Mesendoderm (in vitro differentiated cells): ENCODE measurements at regions not wholly inside any gene's neighbourhood (a gene's known extent, or its start where the extent isn't known, plus 50 kb on each side); places are given as distances from the start of the nearest gene placed in this dataset.

ENCODE experiments used
- DNase-seq: peaks from one replicate; pipeline ENCODE4 v3.0.0; 2013
- H2AK5ac ChIP-seq: 2 replicates; pipeline ENCODE4 v1.6.1; 2013; ENCODE audit warnings: low read length, inconsistent platforms
- H2BK120ac ChIP-seq: 2 replicates; pipeline ENCODE4 v1.6.1; 2013; ENCODE audit warnings: low read depth, mild to moderate bottlenecking, low read length, moderate library complexity, mixed read lengths
- H2BK15ac ChIP-seq: replicated peaks from 2 replicates; pipeline ENCODE4 v1.6.1; 2013; ENCODE audit warnings: low read depth, mild to moderate bottlenecking, moderate library complexity
- H2BK5ac ChIP-seq: 2 replicates; pipeline ENCODE4 v1.6.1; 2013; ENCODE audit warnings: low read length, inconsistent platforms
- H3K18ac ChIP-seq: 2 replicates; pipeline ENCODE4 v1.6.1; 2013; ENCODE audit warnings: mild to moderate bottlenecking, low read length, mixed read lengths
- H3K23ac ChIP-seq: one replicate; pipeline ENCODE4 v1.6.1; 2013; ENCODE audit warnings: low read length
- H3K27ac ChIP-seq: 2 replicates; pipeline ENCODE4 v1.5.1; 2013; ENCODE audit warnings: low read depth, mild to moderate bottlenecking, inconsistent platforms, low read length, moderate library complexity
- H3K27me3 ChIP-seq: 2 replicates; pipeline ENCODE4 v1.6.1; 2013; ENCODE audit warnings: low read length, control low read depth, mild to moderate bottlenecking, inconsistent platforms; ENCODE audit not compliant: insufficient read depth, poor library complexity
- H3K36me3 ChIP-seq: 2 replicates; pipeline ENCODE4 v1.6.1; 2013; ENCODE audit warnings: low read length, inconsistent platforms; ENCODE audit not compliant: control insufficient read depth, insufficient read depth
- H3K4ac ChIP-seq: one replicate; pipeline ENCODE4 v1.6.1; 2013; ENCODE audit warnings: low read depth, mild to moderate bottlenecking, low read length, moderate library complexity
- H3K4me1 ChIP-seq: 2 replicates; pipeline ENCODE4 v1.6.1; 2013; ENCODE audit warnings: low read depth, low read length, inconsistent platforms; ENCODE audit not compliant: control insufficient read depth
- H3K4me2 ChIP-seq: 2 replicates; pipeline ENCODE4 v1.6.1; 2013; ENCODE audit warnings: low read length
- H3K4me3 ChIP-seq: 2 replicates; pipeline ENCODE4 v1.5.1; 2013; ENCODE audit warnings: mild to moderate bottlenecking, low read length
- H3K56ac ChIP-seq: one replicate; pipeline ENCODE4 v1.6.1; 2013; ENCODE audit warnings: low read length
- H3K79me1 ChIP-seq: 2 replicates; pipeline ENCODE4 v1.6.1; 2013; ENCODE audit warnings: low read length, inconsistent platforms
- H3K79me2 ChIP-seq: 2 replicates; pipeline ENCODE4 v1.6.1; 2013; ENCODE audit warnings: mild to moderate bottlenecking, low read length; ENCODE audit not compliant: control insufficient read depth, insufficient read depth
- H3K9ac ChIP-seq: 2 replicates; pipeline ENCODE4 v1.6.1; 2013; ENCODE audit warnings: low read length, inconsistent platforms
- H4K5ac ChIP-seq: one replicate; pipeline ENCODE4 v1.6.1; 2013; ENCODE audit warnings: low read length
- H4K8ac ChIP-seq: one replicate; pipeline ENCODE4 v1.6.1; 2013; ENCODE audit warnings: low read depth, mild to moderate bottlenecking, control low read depth, low read length, moderate library complexity
- WGBS: extraction: QIAGEN DNeasy Blood & Tissue Kit; methylation state at CpG from one replicate; pipeline ENCODE4 v1.1.7; 2013; ENCODE audit warnings: low lambda C conversion rate, missing lambda C conversion rate; ENCODE audit not compliant: insufficient coverage; ENCODE audit errors: extremely low coverage; 5-methylcytosine and 5-hydroxymethylcytosine counted together

GRCh38 chr12:19959353-19959752 lies 409.0 kb upstream of the PDE3A start:
- no peak overlapping the region for H4K5ac ChIP-seq
- H2AK5ac ChIP-seq = no peak overlapping the region
- no peak overlapping the region for H2BK5ac ChIP-seq
- no peak overlapping the region for H3K9ac ChIP-seq
- no peak overlapping the region for H3K56ac ChIP-seq
- no CpG with 5 or more reads among the region's 1 CpG for WGBS
- no peak overlapping the region for H4K8ac ChIP-seq
- DNase-seq = no peak
- no peak overlapping the region for H3K4me3 ChIP-seq
- no peak overlapping the region for H3K4ac ChIP-seq
- H2BK15ac ChIP-seq = no peak overlapping the region
- no peak overlapping the region for H3K27ac ChIP-seq
- H3K4me1 ChIP-seq = no peaks in the 10 kb centered on the region
- no peaks in the 10 kb centered on the region for H3K79me1 ChIP-seq
- no peaks in the 10 kb centered on the region for H3K27me3 ChIP-seq
- no peak overlapping the region for H3K18ac ChIP-seq
- no peak overlapping the region for H3K23ac ChIP-seq
- no peaks in the 10 kb centered on the region for H3K36me3 ChIP-seq
- H2BK120ac ChIP-seq = no peak overlapping the region
- H3K79me2 ChIP-seq = no peaks in the 10 kb centered on the region
- H3K4me2 ChIP-seq = no peak overlapping the region

DNA sequence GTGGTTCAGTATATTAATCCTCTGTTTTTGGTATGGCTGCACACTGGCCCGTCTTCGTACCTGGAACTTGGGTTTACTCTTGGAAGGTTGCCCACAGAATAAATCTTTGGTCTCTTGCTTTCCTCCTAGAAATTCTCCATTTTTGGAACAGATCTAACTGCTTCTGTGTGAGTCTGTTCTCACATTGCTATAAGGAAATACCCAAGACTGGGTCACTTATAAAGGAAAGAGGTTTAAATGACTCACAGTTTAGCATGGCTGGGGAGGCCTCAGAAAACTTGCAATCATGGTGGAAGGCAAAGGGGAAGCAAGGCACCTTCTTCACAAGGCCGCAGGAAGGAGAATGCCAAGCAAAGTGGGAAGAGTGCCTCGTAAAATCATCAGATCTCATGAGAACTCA lies 407.8 kb upstream of the PDE3A start:
- Histone ChIP-seq H2BK120ac (no peak overlapping the region), H3K27me3 (no peaks in the 10 kb centered on the region), H3K4me2 (no peak overlapping the region), H3K79me1 (no peaks in the 10 kb centered on the region), H3K4ac (no peak overlapping the region), H4K5ac (no peak overlapping the region), H3K79me2 (no peaks in the 10 kb centered on the region), H2BK15ac (no peak overlapping the region), H3K27ac (no peak overlapping the region), H3K56ac (no peak overlapping the region), H2AK5ac (no peak overlapping the region), H2BK5ac (no peak overlapping the region), H3K23ac (no peak overlapping the region), H3K18ac (no peak overlapping the region), H4K8ac (no peak overlapping the region), H3K4me1 (no peaks in the 10 kb centered on the region), H3K36me3 (no peaks in the 10 kb centered on the region), H3K9ac (no peak overlapping the region), H3K4me3 (no peak overlapping the region)
- WGBS = no CpG with 5 or more reads among the region's 4 CpGs
- DNase-seq = no peak

GRCh38 chr12:19962192-19962591 lies 406.1 kb upstream of the PDE3A start:
- H3K36me3 ChIP-seq = no peaks in the 10 kb centered on the region
- H3K4me3 ChIP-seq = no peak overlapping the region
- DNase-seq = no peak
- peak overlapping the region; percentile 6 for H3K23ac ChIP-seq
- H3K4me1 ChIP-seq = no peaks in the 10 kb centered on the region
- H3K56ac ChIP-seq = no peak overlapping the region
- no CpG with 5 or more reads among the region's 5 CpGs for WGBS
- no peak overlapping the region for H3K9ac ChIP-seq
- H2BK5ac ChIP-seq = no peak overlapping the region
- H3K4ac ChIP-seq = no peak overlapping the region
- no peak overlapping the region for H2AK5ac ChIP-seq
- H3K27ac ChIP-seq = no peak overlapping the region
- H3K4me2 ChIP-seq = no peak overlapping the region
- no peak overlapping the region for H2BK120ac ChIP-seq
- H3K27me3 ChIP-seq = no peaks in the 10 kb centered on the region
- no peak overlapping the region for H4K8ac ChIP-seq
- no peaks in the 10 kb centered on the region for H3K79me1 ChIP-seq
- no peak overlapping the region for H4K5ac ChIP-seq
- H3K79me2 ChIP-seq = no peaks in the 10 kb centered on the region
- no peak overlapping the region for H2BK15ac ChIP-seq
- no peak overlapping the region for H3K18ac ChIP-seq

DNA sequence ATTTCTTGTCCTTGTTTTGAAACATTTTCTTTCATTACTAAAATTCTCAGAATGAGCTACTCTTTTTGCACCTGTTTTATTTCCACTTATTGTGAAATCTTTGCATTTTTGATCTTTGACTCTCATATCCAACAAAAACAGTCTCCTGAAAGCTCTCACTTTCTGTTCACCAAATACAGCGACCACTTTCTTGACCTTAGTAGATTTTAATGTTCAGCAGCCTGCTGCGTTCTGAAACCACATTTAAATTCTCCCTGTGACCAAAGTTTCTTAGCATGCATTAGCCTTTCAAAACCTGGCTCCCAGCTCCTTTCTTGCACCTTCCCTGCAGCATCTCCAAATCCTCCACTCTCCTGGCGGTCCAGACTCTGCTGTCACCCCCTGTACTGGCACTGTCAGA lies 404.4 kb upstream of the PDE3A start:
- H3K79me2 ChIP-seq = no peaks in the 10 kb centered on the region
- no peak overlapping the region for H3K23ac ChIP-seq
- DNase-seq = no peak
- no peak overlapping the region for H2BK120ac ChIP-seq
- no peak overlapping the region for H3K9ac ChIP-seq
- WGBS = no CpG with 5 or more reads among the region's 3 CpGs
- H3K18ac ChIP-seq = no peak overlapping the region
- H3K4me2 ChIP-seq = no peak overlapping the region
- H3K79me1 ChIP-seq = no peaks in the 10 kb centered on the region
- no peak overlapping the region for H3K4ac ChIP-seq
- no peak overlapping the region for H2AK5ac ChIP-seq
- no peak overlapping the region for H3K4me3 ChIP-seq
- no peak overlapping the region for H4K8ac ChIP-seq
- no peak overlapping the region for H3K56ac ChIP-seq
- no peak overlapping the region for H2BK5ac ChIP-seq
- no peaks in the 10 kb centered on the region for H3K27me3 ChIP-seq
- H3K36me3 ChIP-seq = no peaks in the 10 kb centered on the region
- no peak overlapping the region for H4K5ac ChIP-seq
- H3K27ac ChIP-seq = no peak overlapping the region
- no peak overlapping the region for H2BK15ac ChIP-seq
- H3K4me1 ChIP-seq = no peaks in the 10 kb centered on the region

GRCh38 chr12:19964549-19964948 lies 403.8 kb upstream of the PDE3A start:
- H3K27ac ChIP-seq = no peak overlapping the region
- H3K18ac ChIP-seq = no peak overlapping the region
- H3K36me3 ChIP-seq = no peaks in the 10 kb centered on the region
- H3K23ac ChIP-seq = no peak overlapping the region
- no peak overlapping the region for H2BK5ac ChIP-seq
- no peak overlapping the region for H4K5ac ChIP-seq
- no peaks in the 10 kb centered on the region for H3K4me1 ChIP-seq
- WGBS = no CpG with 5 or more reads among the region's 3 CpGs
- no peak overlapping the region for H2AK5ac ChIP-seq
- no peak overlapping the region for H4K8ac ChIP-seq
- DNase-seq = no peak
- H2BK120ac ChIP-seq = no peak overlapping the region
- H3K9ac ChIP-seq = no peak overlapping the region
- no peak overlapping the region for H3K4me3 ChIP-seq
- no peaks in the 10 kb centered on the region for H3K79me2 ChIP-seq
- H3K27me3 ChIP-seq = no peaks in the 10 kb centered on the region
- no peak overlapping the region for H2BK15ac ChIP-seq
- no peak overlapping the region for H3K4me2 ChIP-seq
- no peak overlapping the region for H3K56ac ChIP-seq
- H3K4ac ChIP-seq = no peak overlapping the region
- no peaks in the 10 kb centered on the region for H3K79me1 ChIP-seq

GRCh38 chr12:19965196-19966038 lies 402.9 kb upstream of the PDE3A start:
- no peak overlapping the region for H3K4ac ChIP-seq
- no peak overlapping the region for H4K5ac ChIP-seq
- H3K4me3 ChIP-seq = no peak overlapping the region
- no peak overlapping the region for H3K9ac ChIP-seq
- no peak overlapping the region for H2AK5ac ChIP-seq
- H3K36me3 ChIP-seq = no peaks in the 10 kb centered on the region
- no peaks in the 10 kb centered on the region for H3K79me1 ChIP-seq
- no peak overlapping the region for H2BK5ac ChIP-seq
- no peak overlapping the region for H3K18ac ChIP-seq
- H3K4me2 ChIP-seq = no peak overlapping the region
- no peaks in the 10 kb centered on the region for H3K4me1 ChIP-seq
- WGBS = no CpG with 5 or more reads among the region's 3 CpGs
- H3K27me3 ChIP-seq = no peaks in the 10 kb centered on the region
- H4K8ac ChIP-seq = no peak overlapping the region
- no peak overlapping the region for H2BK120ac ChIP-seq
- no peak overlapping the region for H2BK15ac ChIP-seq
- DNase-seq = peak; percentile 26
- no peak overlapping the region for H3K56ac ChIP-seq
- no peak overlapping the region for H3K23ac ChIP-seq
- no peak overlapping the region for H3K27ac ChIP-seq
- no peaks in the 10 kb centered on the region for H3K79me2 ChIP-seq
